ENCODE measurements at regions not wholly inside any gene's neighbourhood (a gene's known extent, or its start where the extent isn't known, plus 50 kb on each side); places are given as distances from the start of the nearest gene placed in this dataset.
"Not testable (repeated sequence)": the region's sequence is repeated elsewhere in the genome, so short reads cannot be mapped to it uniquely, and the experiment has no call there.

- Histone ChIP-seq H3K27ac (ENCODE audit: low read length) (no peak overlapping the region), H3K4me2 (ENCODE audit: low read length) (no peak overlapping the region), H3K27me3 (ENCODE audit: low read depth, low read length) (peaks cover 34% of the 10 kb centered on the region), H3K36me3 (replicated peaks; ENCODE audit: low read depth, low read length) (no peaks in the 10 kb centered on the region), H3K4me1 (ENCODE audit: low read length) (no peaks in the 10 kb centered on the region), H2AFZ (ENCODE audit: low read depth, low read length) (no peak overlapping the region), H4K20me1 (ENCODE audit: insufficient read depth, low read length) (no peaks in the 10 kb centered on the region), H3K79me2 (ENCODE audit: low read length) (no peaks in the 10 kb centered on the region), H3K9me3 (ENCODE audit: insufficient read depth, low read length) (no peaks in the 10 kb centered on the region), H3K9ac (ENCODE audit: low read length) (no peak overlapping the region), H3K4me3 (ENCODE audit: low read length) (no peak overlapping the region)
- TF ChIP-seq EZH2phosphoT487 (IDR thresholded peaks at IDR 0.05; ENCODE audit: low read depth): no peak
- TF ChIP-seq, protein P1, sequence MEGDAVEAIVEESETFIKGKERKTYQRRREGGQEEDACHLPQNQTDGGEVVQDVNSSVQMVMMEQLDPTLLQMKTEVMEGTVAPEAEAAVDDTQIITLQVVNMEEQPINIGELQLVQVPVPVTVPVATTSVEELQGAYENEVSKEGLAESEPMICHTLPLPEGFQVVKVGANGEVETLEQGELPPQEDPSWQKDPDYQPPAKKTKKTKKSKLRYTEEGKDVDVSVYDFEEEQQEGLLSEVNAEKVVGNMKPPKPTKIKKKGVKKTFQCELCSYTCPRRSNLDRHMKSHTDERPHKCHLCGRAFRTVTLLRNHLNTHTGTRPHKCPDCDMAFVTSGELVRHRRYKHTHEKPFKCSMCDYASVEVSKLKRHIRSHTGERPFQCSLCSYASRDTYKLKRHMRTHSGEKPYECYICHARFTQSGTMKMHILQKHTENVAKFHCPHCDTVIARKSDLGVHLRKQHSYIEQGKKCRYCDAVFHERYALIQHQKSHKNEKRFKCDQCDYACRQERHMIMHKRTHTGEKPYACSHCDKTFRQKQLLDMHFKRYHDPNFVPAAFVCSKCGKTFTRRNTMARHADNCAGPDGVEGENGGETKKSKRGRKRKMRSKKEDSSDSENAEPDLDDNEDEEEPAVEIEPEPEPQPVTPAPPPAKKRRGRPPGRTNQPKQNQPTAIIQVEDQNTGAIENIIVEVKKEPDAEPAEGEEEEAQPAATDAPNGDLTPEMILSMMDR (IDR thresholded peaks at IDR 0.05; ENCODE audit: low read depth, low read length): no peak
Observed at GRCh38 chr11:116325247-116325646, 447.5 kb downstream of the BUD13 start.

DNA sequence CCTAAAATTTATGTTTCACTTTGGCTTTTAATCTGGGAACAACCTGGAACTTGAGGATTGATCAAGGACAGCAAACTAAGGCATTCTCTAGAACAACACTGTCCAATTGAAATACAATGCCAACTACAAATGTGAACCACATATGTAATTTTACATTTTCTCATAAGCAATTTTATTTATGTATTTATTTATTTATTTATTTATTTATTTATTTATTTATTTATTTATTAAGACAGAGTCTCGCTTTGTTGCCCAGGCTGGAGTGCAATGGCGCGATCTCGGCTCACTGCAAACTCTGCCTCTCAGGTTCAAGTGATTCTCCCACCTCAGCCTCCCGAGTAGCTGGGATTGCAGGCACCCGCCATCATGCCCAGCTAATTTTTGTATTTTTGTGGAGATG, 448.7 kb downstream of the BUD13 start:
- H3K4me1 ChIP-seq (ENCODE audit: low read length); H3K9me3 ChIP-seq (ENCODE audit: insufficient read depth, low read length); H3K4me2 ChIP-seq (ENCODE audit: low read length); H2AFZ ChIP-seq (ENCODE audit: low read depth, low read length); H3K27ac ChIP-seq (ENCODE audit: low read length); H3K9ac ChIP-seq (ENCODE audit: low read length); H3K36me3 ChIP-seq (replicated peaks; ENCODE audit: low read depth, low read length); H4K20me1 ChIP-seq (ENCODE audit: insufficient read depth, low read length); H3K4me3 ChIP-seq (ENCODE audit: low read length); H3K79me2 ChIP-seq (ENCODE audit: low read length): not testable (repeated sequence)
- H3K27me3 ChIP-seq (ENCODE audit: low read depth, low read length): peaks cover 34% of the 10 kb centered on the region

DNA sequence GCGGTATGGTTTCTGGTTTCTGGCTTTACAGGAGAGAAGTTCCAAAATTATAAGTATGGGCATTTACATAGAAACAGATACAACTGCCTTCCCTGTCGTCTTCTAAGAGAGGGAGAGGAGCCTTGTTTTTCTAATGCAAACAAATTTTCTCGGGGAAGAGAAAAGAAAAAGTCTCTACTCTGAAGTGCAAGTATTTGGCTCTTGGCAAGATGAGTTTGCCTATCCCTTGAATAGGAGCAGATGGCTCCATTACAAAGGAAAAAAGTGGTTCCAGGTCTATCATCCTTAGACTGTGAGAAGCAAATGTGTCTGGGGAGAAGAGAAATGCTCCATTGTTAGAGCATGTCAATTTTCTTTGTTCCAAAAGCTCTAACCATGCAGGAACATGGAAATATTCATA, 455.6 kb downstream of the BUD13 start:
- Histone ChIP-seq H3K4me2 (ENCODE audit: low read length) (no peak overlapping the region), H3K36me3 (replicated peaks; ENCODE audit: low read depth, low read length) (no peaks in the 10 kb centered on the region), H3K9ac (ENCODE audit: low read length) (no peak overlapping the region), H3K27me3 (ENCODE audit: low read depth, low read length) (peaks cover 20% of the 10 kb centered on the region), H3K4me1 (ENCODE audit: low read length) (no peaks in the 10 kb centered on the region), H2AFZ (ENCODE audit: low read depth, low read length) (no peak overlapping the region), H3K4me3 (ENCODE audit: low read length) (no peak overlapping the region), H4K20me1 (ENCODE audit: insufficient read depth, low read length) (no peaks in the 10 kb centered on the region), H3K9me3 (ENCODE audit: insufficient read depth, low read length) (no peaks in the 10 kb centered on the region), H3K27ac (ENCODE audit: low read length) (no peak overlapping the region), H3K79me2 (ENCODE audit: low read length) (no peaks in the 10 kb centered on the region)
- TF ChIP-seq, protein P1 (IDR thresholded peaks at IDR 0.05; ENCODE audit: low read depth, low read length): no peak
- TF ChIP-seq EZH2phosphoT487 (IDR thresholded peaks at IDR 0.05; ENCODE audit: low read depth): no peak

DNA sequence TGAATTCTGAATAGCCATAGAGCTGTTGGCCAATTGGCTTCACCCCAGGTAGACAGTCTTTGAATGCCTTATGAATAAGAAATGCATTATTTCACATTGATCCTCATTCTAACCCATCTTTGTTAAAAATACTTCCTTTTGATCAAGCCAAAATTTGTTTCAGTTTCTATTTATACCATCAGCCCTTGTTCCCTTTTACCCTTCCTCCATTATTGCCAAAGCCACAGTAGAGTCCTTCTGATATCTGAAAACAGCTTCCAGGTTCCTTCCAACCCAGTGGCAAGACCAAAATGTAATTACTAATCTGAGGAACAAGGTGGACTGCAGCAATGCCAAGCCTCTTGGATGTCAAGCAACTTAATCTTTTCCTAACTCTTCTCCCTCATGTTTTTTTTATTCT, 458.8 kb downstream of the BUD13 start:
- H3K4me3 ChIP-seq (ENCODE audit: low read length): no peak overlapping the region
- no peak overlapping the region for H3K9ac ChIP-seq (ENCODE audit: low read length)
- no peaks in the 10 kb centered on the region for H3K36me3 ChIP-seq (replicated peaks; ENCODE audit: low read depth, low read length)
- no peaks in the 10 kb centered on the region for H3K4me1 ChIP-seq (ENCODE audit: low read length)
- peaks cover 20% of the 10 kb centered on the region for H3K27me3 ChIP-seq (ENCODE audit: low read depth, low read length)
- no peak overlapping the region for H3K27ac ChIP-seq (ENCODE audit: low read length)
- H2AFZ ChIP-seq (ENCODE audit: low read depth, low read length): no peak overlapping the region
- no peaks in the 10 kb centered on the region for H4K20me1 ChIP-seq (ENCODE audit: insufficient read depth, low read length)
- H3K4me2 ChIP-seq (ENCODE audit: low read length): no peak overlapping the region
- TF ChIP-seq, protein P1 (IDR thresholded peaks at IDR 0.05; ENCODE audit: low read depth, low read length): no peak
- TF ChIP-seq EZH2phosphoT487 (IDR thresholded peaks at IDR 0.05; ENCODE audit: low read depth): no peak
- H3K79me2 ChIP-seq (ENCODE audit: low read length): no peaks in the 10 kb centered on the region
- no peaks in the 10 kb centered on the region for H3K9me3 ChIP-seq (ENCODE audit: insufficient read depth, low read length)

All from OCI-LY3 (cell line).